Naive thymus-derived CD4-positive, alpha-beta T cell (primary cell): ENCODE measurements at regions not wholly inside any gene's neighbourhood (a gene's known extent, or its start where the extent isn't known, plus 50 kb on each side); places are given as distances from the start of the nearest gene placed in this dataset.

Source experiments
- ATAC-seq: fragments of 150-1000 bp; cut with Tn5 transposase; 2 replicates; pipeline ENCODE4 v1.10.0; 2021; ENCODE audit warnings: mild to moderate bottlenecking, moderate library complexity
- CTCF ChIA-PET: fragments of 350-600 bp; sonication (Branson Sonifier 250); formaldehyde crosslinking; loops from one replicate; lab custom pipeline; 2021; ENCODE audit warnings: antibody characterized with exemption; lab: Charles Lee
- POLR2A ChIA-PET: fragments of 350-600 bp; sonication (Branson Sonifier 250); formaldehyde crosslinking; loops from one replicate; lab custom pipeline; 2021; ENCODE audit warnings: antibody characterized with exemption, inconsistent platforms; lab: Charles Lee
- DNase-seq, 9 donors: peaks; one replicate each; pipeline versions ENCODE4 v3.0.0 to v3.0.0-alpha.2; 2020 to 2022; ENCODE audit warnings: mixed read lengths in 1 of 9
- H3K27ac ChIP-seq: one replicate; pipeline ENCODE4 v1.7.0; 2013; ENCODE audit warnings: mild to moderate bottlenecking, low read depth, low read length, moderate library complexity
- H3K27me3 ChIP-seq, 2 donors: one replicate each; pipeline ENCODE4 v1.7.0; 2013; ENCODE audit warnings: low read length in 2 of 2, mild to moderate bottlenecking in 2 of 2, moderate library complexity in 2 of 2; ENCODE audit not compliant: control insufficient read depth in 2 of 2, insufficient read depth in 2 of 2
- H3K36me3 ChIP-seq, 3 experiments: 1 replicate in 2 of 3; 2 replicates in 1 of 3; pipeline ENCODE4 v1.7.0; 2013; ENCODE audit warnings: low read length in 3 of 3, mild to moderate bottlenecking in 3 of 3, moderate library complexity in 1 of 3; ENCODE audit not compliant: insufficient read depth in 3 of 3, control insufficient read depth in 2 of 3
- H3K4me1 ChIP-seq, 2 donors: one replicate each; pipeline ENCODE4 v1.7.0; 2013; ENCODE audit warnings: low read length in 2 of 2, mild to moderate bottlenecking in 2 of 2, moderate library complexity in 1 of 2; ENCODE audit not compliant: control insufficient read depth in 2 of 2, insufficient read depth in 2 of 2
- H3K4me3 ChIP-seq: 2 replicates; pipeline ENCODE4 v1.7.0; 2013; ENCODE audit warnings: mild to moderate bottlenecking, low read length
- H3K9me3 ChIP-seq, 3 experiments: 1 replicate in 2 of 3; 2 replicates in 1 of 3; pipeline ENCODE4 v1.7.0; 2013; ENCODE audit warnings: low read length in 3 of 3; ENCODE audit not compliant: control insufficient read depth in 2 of 3
- H3K27ac Mint-ChIP-seq, 9 donors: one replicate each; pipeline ENCODE4 v1.8.0; 2020 to 2022; ENCODE audit warnings: mixed read lengths in 9 of 9, mild to moderate bottlenecking in 8 of 9, moderate library complexity in 5 of 9, inconsistent platforms in 2 of 9
- H3K27me3 Mint-ChIP-seq, 5 donors: one replicate each; pipeline ENCODE4 v1.8.0; 2021 to 2022; ENCODE audit warnings: mixed read lengths in 5 of 5, mild to moderate bottlenecking in 1 of 5
- H3K36me3 Mint-ChIP-seq, 5 donors: one replicate each; pipeline ENCODE4 v1.8.0; 2020 to 2022; ENCODE audit warnings: mixed read lengths in 5 of 5, mild to moderate bottlenecking in 3 of 5, inconsistent platforms in 1 of 5
- H3K4me1 Mint-ChIP-seq, 7 donors: one replicate each; pipeline ENCODE4 v1.8.0; 2020 to 2022; ENCODE audit warnings: mixed read lengths in 7 of 7, mild to moderate bottlenecking in 3 of 7, inconsistent platforms in 1 of 7
- H3K4me3 Mint-ChIP-seq, 10 donors: one replicate each; pipeline ENCODE4 v1.8.0; 2020 to 2022; ENCODE audit warnings: mild to moderate bottlenecking in 10 of 10, mixed read lengths in 10 of 10, moderate library complexity in 6 of 10, inconsistent platforms in 2 of 10
- H3K9me3 Mint-ChIP-seq, 11 donors: one replicate each; pipeline ENCODE4 v1.8.0; 2020 to 2022; ENCODE audit warnings: mixed read lengths in 11 of 11, mild to moderate bottlenecking in 4 of 11, inconsistent platforms in 1 of 11, moderate library complexity in 1 of 11
- intact Hi-C, 2 donors: fragments of 100-400 bp; cut with micrococcal nuclease; formaldehyde crosslinking; loops; one replicate each; pipeline ENCODE4 v1.15.1; 2023

DNA sequence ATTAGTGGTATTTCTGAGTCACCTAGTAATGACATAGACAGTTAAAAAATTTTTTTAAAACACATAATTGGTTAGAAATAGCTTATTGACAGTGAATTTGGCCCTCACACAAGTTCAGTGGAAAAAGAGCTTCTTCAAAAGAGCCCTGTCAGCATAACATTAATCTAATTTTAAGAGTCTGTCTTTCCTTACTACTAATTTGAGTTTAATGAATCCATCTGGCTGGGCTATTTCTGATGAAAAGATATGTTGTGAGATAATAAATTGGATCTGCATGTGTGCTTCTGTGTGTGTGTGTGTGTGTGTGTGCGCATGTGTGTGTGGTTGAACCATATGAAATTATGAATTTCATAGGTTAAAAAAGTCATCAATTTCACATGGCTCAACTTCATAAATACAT, 1045.2 kb downstream of the FLRT2 start:
- Histone ChIP-seq H3K4me3 (no peak overlapping the region), H3K27me3 (no peaks in the 10 kb centered on the region), H3K27ac (no peak overlapping the region), H3K36me3 (no peaks in the 10 kb centered on the region), H3K9me3 (peaks cover 0 to 3% (median 0%) of the 10 kb centered on the region in 3 experiments), H3K4me1 (no peaks in the 10 kb centered on the region)
- ChIA-PET CTCF (no interaction called here), POLR2A (no interaction called here)
- Mint-ChIP-seq H3K36me3 (no peaks in the 10 kb centered on the region), H3K27ac (no peak overlapping the region), H3K9me3 (peaks cover 0 to 15% (median 3%) of the 10 kb centered on the region in 11 donors), H3K4me3 (no peak overlapping the region), H3K27me3 (no peaks in the 10 kb centered on the region), H3K4me1 (no peaks in the 10 kb centered on the region)
- DNase-seq (no peak), ATAC-seq (no peak)
- intact Hi-C loops, result no loop called here

DNA sequence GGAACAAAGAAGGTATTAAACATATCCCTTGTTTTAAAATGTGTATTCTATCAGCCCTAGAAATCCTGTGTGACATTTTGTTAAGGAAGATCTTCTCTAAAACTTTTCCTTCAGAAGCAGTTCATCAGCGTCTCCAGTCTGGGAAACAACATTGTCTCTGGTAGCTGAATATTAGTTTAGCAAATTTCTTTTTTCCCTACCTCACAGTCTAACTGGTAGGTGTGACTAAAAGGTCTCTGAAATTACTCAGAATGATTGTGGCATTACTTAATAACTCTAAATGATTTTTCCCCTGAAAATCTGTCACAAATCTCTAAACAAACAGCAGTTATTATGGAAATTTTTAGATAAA, 1044.8 kb downstream of the FLRT2 start:
- Mint-ChIP-seq H3K36me3 (no peaks in the 10 kb centered on the region), H3K4me1 (no peaks in the 10 kb centered on the region), H3K27ac (no peak overlapping the region), H3K9me3 (peaks cover 0 to 15% (median 3%) of the 10 kb centered on the region in 11 donors), H3K27me3 (no peaks in the 10 kb centered on the region), H3K4me3 (no peak overlapping the region)
- ATAC-seq, result no peak
- Histone ChIP-seq H3K4me3 (no peak overlapping the region), H3K36me3 (no peaks in the 10 kb centered on the region), H3K9me3 (peaks cover 0 to 3% (median 0%) of the 10 kb centered on the region in 3 experiments), H3K27ac (no peak overlapping the region), H3K4me1 (no peaks in the 10 kb centered on the region), H3K27me3 (no peaks in the 10 kb centered on the region)
- intact Hi-C loops, result no loop called here
- no peak for DNase-seq
- ChIA-PET POLR2A (no interaction called here), CTCF (no interaction called here)

DNA sequence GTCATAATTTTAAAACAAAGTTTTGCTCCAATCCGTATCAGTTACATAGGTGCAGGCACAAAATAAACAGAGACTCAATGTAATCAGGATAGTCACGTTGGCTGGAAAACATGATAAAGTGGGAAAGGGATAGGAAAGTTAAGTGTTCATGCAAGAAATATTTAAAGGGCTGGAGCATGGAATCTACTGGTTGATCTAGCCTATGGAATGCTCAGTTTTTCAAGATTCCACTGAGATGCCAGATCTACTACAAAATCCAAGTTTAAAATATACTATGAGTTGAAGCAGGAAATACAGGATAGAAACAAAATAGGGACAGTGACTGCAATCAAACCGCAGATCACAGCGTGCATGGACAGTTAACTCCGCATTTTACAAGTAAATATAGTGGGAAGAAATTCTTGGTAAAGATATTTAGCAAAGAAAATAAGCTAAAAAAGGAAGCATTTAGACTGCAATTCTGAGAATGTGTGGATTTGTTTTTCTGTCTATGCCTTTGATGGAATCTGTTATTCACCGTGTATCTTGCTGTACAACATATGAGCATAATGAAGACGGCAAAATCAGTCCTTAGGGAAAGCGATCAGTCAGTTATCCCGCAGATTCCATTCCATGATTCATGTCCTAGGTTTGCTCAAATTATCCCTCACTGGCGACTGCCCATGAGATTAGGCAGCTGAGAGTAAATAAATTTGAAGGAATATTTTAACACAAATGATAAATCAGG, 1044.3 kb downstream of the FLRT2 start:
- H3K9me3 ChIP-seq, result peaks cover 0 to 3% (median 0%) of the 10 kb centered on the region in 3 experiments
- no peak for DNase-seq
- no peak overlapping the region for H3K4me3 Mint-ChIP-seq
- no peaks in the 10 kb centered on the region for H3K36me3 ChIP-seq
- ATAC-seq, result no peak
- H3K27ac ChIP-seq, result no peak overlapping the region
- ChIA-PET POLR2A (no interaction called here), CTCF (no interaction called here)
- intact Hi-C loops, result no loop called here
- no peak overlapping the region for H3K27ac Mint-ChIP-seq
- H3K9me3 Mint-ChIP-seq, result peaks cover 0 to 15% (median 3%) of the 10 kb centered on the region in 11 donors
- H3K27me3 Mint-ChIP-seq, result no peaks in the 10 kb centered on the region
- no peak overlapping the region for H3K4me3 ChIP-seq
- H3K4me1 ChIP-seq, result no peaks in the 10 kb centered on the region
- no peaks in the 10 kb centered on the region for H3K4me1 Mint-ChIP-seq
- H3K27me3 ChIP-seq, result no peaks in the 10 kb centered on the region
- no peaks in the 10 kb centered on the region for H3K36me3 Mint-ChIP-seq

DNA sequence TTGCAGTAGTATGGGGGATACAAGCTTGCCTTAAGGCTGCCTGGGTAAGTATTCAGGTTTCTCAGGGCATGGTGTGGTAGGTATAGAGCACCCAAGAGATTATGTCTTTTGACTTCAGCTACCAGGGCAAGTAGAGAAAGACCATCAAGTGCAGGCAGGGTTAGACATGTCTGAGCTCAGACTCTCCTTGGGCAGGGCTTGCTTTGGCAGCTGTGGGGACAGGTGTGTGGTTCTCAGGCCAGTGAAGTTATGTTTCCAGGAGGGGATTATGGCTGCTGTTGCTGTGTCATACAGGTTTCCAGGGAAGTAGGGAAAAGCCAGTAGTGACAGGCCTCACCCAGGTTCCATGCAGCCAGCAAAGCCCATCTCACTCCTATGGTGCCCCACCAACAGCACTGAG, 1040.4 kb downstream of the FLRT2 start:
- POLR2A ChIA-PET, result no interaction called here
- Histone ChIP-seq H3K27ac (no peak overlapping the region), H3K4me3 (no peak overlapping the region), H3K36me3 (no peaks in the 10 kb centered on the region), H3K27me3 (no peaks in the 10 kb centered on the region), H3K4me1 (no peaks in the 10 kb centered on the region), H3K9me3 (peaks cover 0 to 3% (median 0%) of the 10 kb centered on the region in 3 experiments)
- intact Hi-C loops, result no loop called here
- Mint-ChIP-seq H3K27me3 (no peaks in the 10 kb centered on the region), H3K36me3 (no peaks in the 10 kb centered on the region), H3K4me3 (no peak overlapping the region), H3K9me3 (peaks cover 0 to 16% (median 3%) of the 10 kb centered on the region in 11 donors), H3K27ac (no peak overlapping the region), H3K4me1 (no peaks in the 10 kb centered on the region)
- ATAC-seq (no peak), DNase-seq (no peak)
- CTCF ChIA-PET, result no interaction called here

DNA sequence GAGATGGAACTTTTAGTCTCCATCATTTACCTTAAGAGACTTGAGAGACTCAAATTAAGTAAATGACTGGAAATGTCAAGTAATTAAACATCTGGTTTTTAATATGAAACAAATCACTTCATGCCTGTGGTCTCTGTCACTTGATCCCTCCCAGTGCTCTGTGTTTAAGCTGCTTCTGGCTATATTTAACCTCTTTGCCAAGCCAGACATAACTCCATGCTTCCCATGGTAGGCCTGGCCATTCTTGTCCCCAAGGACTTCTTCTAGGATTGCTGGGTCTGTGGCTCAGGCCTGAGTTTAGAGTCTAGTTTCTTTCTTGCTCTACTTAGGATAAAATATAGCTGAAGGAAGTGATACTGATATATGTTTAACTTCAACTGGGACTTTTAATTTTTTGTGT, 1013.6 kb downstream of the FLRT2 start:
- Mint-ChIP-seq H3K4me1 (no peaks in the 10 kb centered on the region), H3K27me3 (no peaks in the 10 kb centered on the region), H3K36me3 (no peaks in the 10 kb centered on the region), H3K9me3 (peaks cover 0 to 8% (median 0%) of the 10 kb centered on the region in 11 donors), H3K4me3 (no peak overlapping the region), H3K27ac (no peak overlapping the region)
- Histone ChIP-seq H3K27me3 (no peaks in the 10 kb centered on the region), H3K4me3 (no peak overlapping the region), H3K27ac (no peak overlapping the region), H3K9me3 (no peaks in the 10 kb centered on the region), H3K4me1 (no peaks in the 10 kb centered on the region), H3K36me3 (no peaks in the 10 kb centered on the region)
- POLR2A ChIA-PET, result no interaction called here
- CTCF ChIA-PET, result no interaction called here
- intact Hi-C loops, result no loop called here
- no peak for DNase-seq
- no peak for ATAC-seq

DNA sequence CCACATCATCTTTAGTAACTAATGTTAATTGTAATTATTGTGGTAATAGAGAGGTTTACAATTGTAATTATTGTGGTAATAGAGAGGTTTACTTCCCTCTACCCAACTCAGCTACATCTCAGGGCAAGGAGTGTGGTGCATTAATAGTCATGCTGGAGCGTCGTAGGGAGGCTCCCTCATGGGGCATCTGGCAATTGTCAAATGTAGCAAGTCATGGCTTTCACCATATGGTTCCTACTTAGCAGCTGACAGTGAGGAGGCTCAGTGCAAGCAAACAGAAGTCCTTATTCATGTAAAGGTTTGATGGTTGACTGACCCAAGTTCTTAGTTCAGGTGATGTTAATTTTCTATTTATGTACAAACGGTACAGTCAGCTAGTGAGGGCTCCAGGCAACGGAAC, 1012.0 kb downstream of the FLRT2 start:
- Mint-ChIP-seq H3K27ac (no peak overlapping the region), H3K36me3 (no peaks in the 10 kb centered on the region), H3K4me1 (no peaks in the 10 kb centered on the region), H3K9me3 (peaks cover 0 to 11% (median 0%) of the 10 kb centered on the region in 11 donors), H3K27me3 (no peaks in the 10 kb centered on the region), H3K4me3 (no peak overlapping the region)
- H3K36me3 ChIP-seq, result no peaks in the 10 kb centered on the region
- H3K27ac ChIP-seq, result no peak overlapping the region
- H3K9me3 ChIP-seq, result no peaks in the 10 kb centered on the region
- DNase-seq, result no peak
- POLR2A ChIA-PET, result no interaction called here
- intact Hi-C loops, result no loop called here
- ATAC-seq, result no peak
- no peaks in the 10 kb centered on the region for H3K4me1 ChIP-seq
- CTCF ChIA-PET, result no interaction called here
- no peak overlapping the region for H3K4me3 ChIP-seq
- no peaks in the 10 kb centered on the region for H3K27me3 ChIP-seq

DNA sequence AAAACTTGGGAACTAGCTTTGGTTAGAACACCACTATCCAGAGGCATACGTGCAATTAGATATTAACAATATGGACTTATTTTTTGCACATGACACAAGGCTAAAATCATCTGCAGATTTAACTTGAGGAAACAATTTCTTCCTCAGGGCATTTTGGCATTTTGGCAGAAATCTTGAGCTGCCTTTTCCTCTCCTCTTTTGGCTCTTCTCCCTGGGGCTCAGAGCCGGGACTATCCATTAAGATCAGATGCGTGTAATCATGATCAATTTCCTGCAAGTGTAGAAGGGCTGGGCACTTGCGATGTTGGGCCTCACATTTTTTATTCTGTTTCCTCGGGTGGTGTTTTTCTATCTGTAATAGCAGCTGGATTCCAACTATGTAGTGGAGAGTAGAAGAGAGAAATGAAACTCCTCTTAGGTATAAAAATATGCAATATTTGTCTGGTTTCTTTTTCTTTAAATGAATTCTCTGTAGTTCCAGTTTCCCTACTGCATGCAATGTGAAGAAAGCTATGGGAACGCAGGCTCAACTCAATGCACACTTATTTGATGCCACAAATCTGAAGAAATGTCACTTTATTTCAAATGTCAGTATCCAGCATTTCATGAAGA, 1010.8 kb downstream of the FLRT2 start:
- Mint-ChIP-seq H3K4me3 (no peak overlapping the region), H3K27ac (no peak overlapping the region), H3K27me3 (no peaks in the 10 kb centered on the region), H3K36me3 (no peaks in the 10 kb centered on the region), H3K9me3 (peaks cover 0 to 10% (median 0%) of the 10 kb centered on the region in 11 donors), H3K4me1 (no peaks in the 10 kb centered on the region)
- intact Hi-C loops, result no loop called here
- no peaks in the 10 kb centered on the region for H3K27me3 ChIP-seq
- ChIA-PET POLR2A (no interaction called here), CTCF (no interaction called here)
- H3K4me1 ChIP-seq, result no peaks in the 10 kb centered on the region
- H3K27ac ChIP-seq, result no peak overlapping the region
- no peak overlapping the region for H3K4me3 ChIP-seq
- DNase-seq, result no peak
- H3K36me3 ChIP-seq, result no peaks in the 10 kb centered on the region
- no peaks in the 10 kb centered on the region for H3K9me3 ChIP-seq
- ATAC-seq, result no peak
